Muscle of leg (tissue), 3 donors: ENCODE measurements at regions not wholly inside any gene's neighbourhood (a gene's known extent, or its start where the extent isn't known, plus 50 kb on each side); places are given as distances from the start of the nearest gene placed in this dataset.
A peak's percentile ranks its signal among the peaks of the same experiment; 100 is the strongest.
"Not testable (repeated sequence)": the region's sequence is repeated elsewhere in the genome, so short reads cannot be mapped to it uniquely, and the experiment has no call there.

Experiments used
- DNase-seq: peaks from one replicate; pipeline ENCODE4 v3.0.0; 2013
- H3K27ac ChIP-seq: one replicate; pipeline ENCODE4 v1.5.1; 2013; ENCODE audit warnings: mild to moderate bottlenecking, low read length, control low read depth
- H3K27me3 ChIP-seq: one replicate; pipeline ENCODE4 v1.6.1; 2013; ENCODE audit warnings: low read length; ENCODE audit not compliant: control insufficient read depth, insufficient read depth
- H3K36me3 ChIP-seq: one replicate; pipeline ENCODE4 v1.6.1; 2013; ENCODE audit warnings: low read length; ENCODE audit not compliant: control insufficient read depth, insufficient read depth
- H3K4me1 ChIP-seq: one replicate; pipeline ENCODE4 v1.6.1; 2013; ENCODE audit warnings: low read length; ENCODE audit not compliant: control insufficient read depth, insufficient read depth
- H3K4me3 ChIP-seq: one replicate; pipeline ENCODE4 v1.5.1; 2013; ENCODE audit warnings: low read length, control low read depth
- H3K9me3 ChIP-seq: replicated peaks from 2 replicates; pipeline ENCODE4 v1.6.1; 2013; ENCODE audit warnings: low read depth, low read length; ENCODE audit not compliant: control insufficient read depth
- WGBS: methylation state at CpG from one replicate; pipeline ENCODE4 v1.1.5; 2013; ENCODE audit warnings: missing lambda C conversion rate; ENCODE audit not compliant: insufficient coverage; 5-methylcytosine and 5-hydroxymethylcytosine counted together

- not testable (repeated sequence) for H3K27ac ChIP-seq, H3K4me1 ChIP-seq, H3K27me3 ChIP-seq, DNase-seq, H3K36me3 ChIP-seq, H3K4me3 ChIP-seq, H3K9me3 ChIP-seq
- no CpG with 5 or more reads among the region's 8 CpGs for WGBS
These were observed 270.0 kb upstream of the RRP15 start for GRCh38 chr1:218015106-218015505.

GRCh38 chr1:218024211-218024720 lies 260.8 kb upstream of the RRP15 start:
- no peak for DNase-seq
- H3K4me3 ChIP-seq, result no peak overlapping the region
- 82% methylated on average over 2 of the region's 2 CpGs for WGBS
- H3K27me3 ChIP-seq, result no peaks in the 10 kb centered on the region
- no peak overlapping the region for H3K27ac ChIP-seq
- peaks cover 4% of the 10 kb centered on the region for H3K9me3 ChIP-seq
- H3K36me3 ChIP-seq, result no peaks in the 10 kb centered on the region
- no peaks in the 10 kb centered on the region for H3K4me1 ChIP-seq

DNA sequence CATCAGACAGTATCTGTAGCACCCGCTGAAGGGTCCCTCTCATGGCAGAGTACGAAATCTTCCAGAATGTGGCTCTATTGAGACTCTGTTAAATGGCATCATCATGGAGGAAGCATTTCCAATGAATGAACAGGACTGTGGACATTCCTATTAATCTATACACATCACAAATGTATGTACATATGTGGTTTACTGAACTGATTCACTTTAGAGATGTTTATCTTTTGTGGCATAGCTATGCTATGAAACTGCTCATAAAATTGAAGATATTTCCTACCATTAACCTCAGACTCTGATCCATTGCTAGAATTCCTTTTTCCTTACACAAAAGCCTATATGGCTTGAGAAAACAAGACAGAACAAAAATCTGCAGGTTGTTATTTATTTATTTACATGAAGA lies 259.6 kb upstream of the RRP15 start:
- Histone ChIP-seq H3K27ac (no peak overlapping the region), H3K27me3 (no peaks in the 10 kb centered on the region), H3K4me3 (no peak overlapping the region), H3K36me3 (no peaks in the 10 kb centered on the region), H3K9me3 (no peaks in the 10 kb centered on the region), H3K4me1 (no peaks in the 10 kb centered on the region)
- WGBS, result no CpG with 5 or more reads among the region's 2 CpGs
- no peak for DNase-seq

DNA sequence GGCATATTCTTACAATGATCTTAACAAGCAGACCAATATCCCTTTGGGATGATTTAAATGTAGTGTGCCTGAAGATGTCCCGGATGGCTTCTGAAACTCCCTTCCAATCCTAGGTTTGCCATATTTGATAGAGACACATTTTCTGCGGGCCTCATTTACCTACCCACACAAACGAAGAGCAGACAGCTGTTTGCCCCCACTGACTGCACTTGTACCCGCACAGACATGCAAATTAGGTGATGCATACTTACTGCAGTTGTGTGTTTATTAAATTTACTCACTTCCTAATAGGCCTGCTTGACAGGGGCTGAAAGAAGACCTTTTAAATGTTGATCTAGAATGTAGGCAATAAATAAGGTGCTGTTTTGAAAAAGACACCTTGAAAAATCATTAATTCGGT lies 257.9 kb upstream of the RRP15 start:
- no peak overlapping the region for H3K4me3 ChIP-seq
- H3K4me1 ChIP-seq, result peaks cover 2% of the 10 kb centered on the region
- DNase-seq, result no peak
- no peaks in the 10 kb centered on the region for H3K9me3 ChIP-seq
- no peaks in the 10 kb centered on the region for H3K27me3 ChIP-seq
- H3K27ac ChIP-seq, result no peak overlapping the region
- no peaks in the 10 kb centered on the region for H3K36me3 ChIP-seq
- no CpG with 5 or more reads among the region's 5 CpGs for WGBS

- H3K27ac ChIP-seq, result no peak overlapping the region
- H3K4me3 ChIP-seq, result no peak overlapping the region
- H3K4me1 ChIP-seq, result peaks cover 2% of the 10 kb centered on the region
- no peak for DNase-seq
- H3K27me3 ChIP-seq, result no peaks in the 10 kb centered on the region
- H3K36me3 ChIP-seq, result no peaks in the 10 kb centered on the region
- H3K9me3 ChIP-seq, result no peaks in the 10 kb centered on the region
These were observed 254.2 kb upstream of the RRP15 start for GRCh38 chr1:218030846-218031245.

GRCh38 chr1:218031901-218032300 lies 253.2 kb upstream of the RRP15 start:
- Histone ChIP-seq H3K9me3 (no peaks in the 10 kb centered on the region), H3K4me3 (no peak overlapping the region), H3K27ac (no peak overlapping the region), H3K36me3 (no peaks in the 10 kb centered on the region), H3K4me1 (peaks cover 2% of the 10 kb centered on the region), H3K27me3 (no peaks in the 10 kb centered on the region)
- DNase-seq, result peak; percentile 4
- WGBS, result no CpG with 5 or more reads among the region's 8 CpGs

- no peak overlapping the region for H3K27ac ChIP-seq
- no peaks in the 10 kb centered on the region for H3K27me3 ChIP-seq
- H3K4me3 ChIP-seq, result no peak overlapping the region
- H3K4me1 ChIP-seq, result peaks cover 2% of the 10 kb centered on the region
- no peak for DNase-seq
- H3K9me3 ChIP-seq, result no peaks in the 10 kb centered on the region
- no peaks in the 10 kb centered on the region for H3K36me3 ChIP-seq
- no CpG with 5 or more reads among the region's 7 CpGs for WGBS
These were observed 250.6 kb upstream of the RRP15 start for GRCh38 chr1:218034468-218034867.

DNA sequence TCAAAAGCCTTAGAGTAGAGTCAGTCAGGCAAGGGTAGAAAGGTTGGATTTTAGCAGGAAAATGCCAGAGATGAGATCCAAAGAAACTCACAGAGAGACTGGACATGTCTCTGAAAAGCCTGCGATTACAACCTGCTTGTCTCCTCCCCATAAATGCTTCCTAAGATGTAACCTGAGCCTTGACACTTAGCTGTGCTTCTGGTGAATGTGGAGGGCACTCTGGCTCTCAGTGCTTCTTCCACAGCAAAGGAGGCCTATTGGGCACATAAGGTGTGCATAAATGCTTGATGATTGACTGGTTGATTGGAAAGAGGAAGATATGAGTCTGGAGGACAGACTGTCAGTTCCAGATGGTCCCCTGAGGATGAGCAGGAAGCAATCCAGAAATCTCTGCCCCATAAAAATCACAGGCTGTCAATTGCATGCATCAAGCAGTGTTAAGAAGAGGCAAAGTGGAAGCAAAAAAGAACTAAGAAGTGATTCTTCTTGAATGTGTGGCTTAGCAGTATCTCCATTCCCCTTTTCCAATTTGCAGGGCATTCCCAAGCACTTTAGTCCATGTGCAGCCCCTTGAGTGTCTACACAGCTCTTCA lies 236.2 kb upstream of the RRP15 start:
- Histone ChIP-seq H3K27ac (no peak overlapping the region), H3K4me1 (no peaks in the 10 kb centered on the region), H3K36me3 (no peaks in the 10 kb centered on the region), H3K27me3 (no peaks in the 10 kb centered on the region), H3K9me3 (no peaks in the 10 kb centered on the region), H3K4me3 (no peak overlapping the region)
- WGBS, result no CpG with 5 or more reads among the region's 1 CpG
- DNase-seq, result no peak

GRCh38 chr1:218049641-218050040 lies 235.5 kb upstream of the RRP15 start:
- no peaks in the 10 kb centered on the region for H3K36me3 ChIP-seq
- H3K9me3 ChIP-seq, result no peaks in the 10 kb centered on the region
- H3K4me3 ChIP-seq, result no peak overlapping the region
- no peaks in the 10 kb centered on the region for H3K27me3 ChIP-seq
- WGBS, result 60% methylated on average over 1 of the region's 9 CpGs
- no peak overlapping the region for H3K27ac ChIP-seq
- no peaks in the 10 kb centered on the region for H3K4me1 ChIP-seq
- no peak for DNase-seq

DNA sequence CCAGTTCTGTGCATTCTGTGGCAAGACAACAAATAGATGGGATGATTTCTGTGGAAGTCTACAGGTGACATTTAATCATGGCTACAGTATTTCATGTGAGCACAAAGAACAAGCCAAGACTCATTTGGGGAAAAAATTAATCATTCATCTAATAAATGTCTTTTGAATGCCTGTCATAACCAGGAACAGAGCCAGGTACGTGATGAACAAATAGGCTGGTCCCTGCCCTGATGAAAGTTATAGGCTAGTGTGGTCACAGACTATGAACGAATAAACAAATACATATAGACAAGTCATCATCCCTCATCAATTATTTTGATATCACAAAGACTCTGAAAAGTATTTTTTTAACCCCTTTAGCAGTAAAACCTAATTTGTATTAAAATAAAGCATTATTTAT lies 226.4 kb upstream of the RRP15 start:
- no CpG with 5 or more reads among the region's 2 CpGs for whole genome bisulfite sequencing

GRCh38 chr1:218064426-218064825 lies 220.7 kb upstream of the RRP15 start:
- Histone ChIP-seq H3K4me3 (no peak overlapping the region), H3K4me1 (no peaks in the 10 kb centered on the region), H3K27ac (no peak overlapping the region), H3K9me3 (no peaks in the 10 kb centered on the region), H3K36me3 (no peaks in the 10 kb centered on the region), H3K27me3 (no peaks in the 10 kb centered on the region)
- WGBS, result 67% methylated on average over 1 of the region's 5 CpGs
- DNase-seq, result no peak

More for the DNA sequence above, 226.4 kb upstream of the RRP15 start:
- DNase-seq, result no peak
- H3K4me1 ChIP-seq, result no peaks in the 10 kb centered on the region
- H3K27ac ChIP-seq, result no peak overlapping the region
- no peaks in the 10 kb centered on the region for H3K9me3 ChIP-seq
- no peaks in the 10 kb centered on the region for H3K27me3 ChIP-seq
- no peak overlapping the region for H3K4me3 ChIP-seq
- H3K36me3 ChIP-seq, result no peaks in the 10 kb centered on the region
